ENCODE measurements at regions not wholly inside any gene's neighbourhood (a gene's known extent, or its start where the extent isn't known, plus 50 kb on each side); places are given as distances from the start of the nearest gene placed in this dataset.

DNA sequence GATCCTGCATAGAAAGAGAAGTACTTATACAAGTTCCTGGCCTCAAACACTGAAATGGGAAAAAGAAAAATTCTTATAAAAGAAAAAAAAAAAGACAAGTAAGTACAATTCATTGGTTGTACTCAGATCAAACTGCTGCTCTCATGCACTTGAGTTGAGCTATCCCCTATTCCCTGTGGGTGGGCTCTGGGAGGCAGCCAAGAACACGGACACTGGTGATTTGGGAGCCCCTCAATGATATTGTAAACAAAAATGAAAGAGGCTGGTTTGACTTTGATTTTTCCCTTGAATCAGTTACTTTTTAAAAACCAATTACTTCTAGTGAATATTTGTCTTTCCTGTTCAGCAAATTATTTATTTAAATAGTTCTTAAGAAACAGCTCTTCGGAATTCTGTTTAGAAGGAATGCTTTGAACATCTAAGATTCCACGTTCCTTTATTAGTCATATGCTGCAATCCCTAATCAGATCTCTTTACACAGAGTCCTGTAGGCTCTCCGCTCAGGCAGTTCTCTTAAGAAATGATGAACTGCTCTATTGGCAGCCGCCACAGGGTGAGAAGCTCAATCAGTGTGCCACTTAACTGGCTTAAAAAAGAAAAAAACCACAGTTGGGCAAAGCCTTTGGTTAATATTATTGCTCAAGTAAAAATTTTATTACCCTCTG, 225.1 kb downstream of the TMEM182 start:
- Histone ChIP-seq H3K27me3 (ENCODE audit: insufficient read depth, low read length) (no peaks in the 10 kb centered on the region), H2BK12ac (ENCODE audit: insufficient read length, low read depth, low read length) (no peak overlapping the region), H3K18ac (ENCODE audit: insufficient read length, low read depth, low read length) (no peak overlapping the region), H3K4me2 (ENCODE audit: insufficient read depth, insufficient read length, low read length) (no peak overlapping the region), H2BK120ac (ENCODE audit: low read depth, low read length, poor library complexity, severe bottlenecking) (no peak overlapping the region), H2BK20ac (ENCODE audit: low read depth, low read length, poor library complexity, severe bottlenecking) (no peak overlapping the region), H4K8ac (replicated peaks; ENCODE audit: insufficient read length, low read depth, low read length) (no peak overlapping the region), H3K27ac (ENCODE audit: insufficient read length, low read depth, low read length) (no peak overlapping the region), H3K4me1 (ENCODE audit: insufficient read depth, low read length) (no peaks in the 10 kb centered on the region), H3K14ac (ENCODE audit: insufficient read depth, low read length) (no peak overlapping the region), H3K23ac (ENCODE audit: insufficient read length, low read depth, low read length) (no peak overlapping the region), H3T11ph (ENCODE audit: low read length) (no peak overlapping the region), H3K79me2 (ENCODE audit: insufficient read depth, low read length) (no peaks in the 10 kb centered on the region), H2BK5ac (ENCODE audit: insufficient read length, low read length) (no peak overlapping the region), H3K79me1 (ENCODE audit: insufficient read depth, low read depth, low read length, poor library complexity, severe bottlenecking) (no peaks in the 10 kb centered on the region), H3K23me2 (ENCODE audit: insufficient read length, low read depth, low read length, poor library complexity, severe bottlenecking) (no peaks in the 10 kb centered on the region), H2AK5ac (ENCODE audit: insufficient read length, low read length) (no peak overlapping the region), H2AFZ (ENCODE audit: low read length) (no peak overlapping the region), H4K5ac (ENCODE audit: insufficient read length, low read depth, low read length) (no peak overlapping the region), H2BK15ac (ENCODE audit: low read depth, low read length) (no peak overlapping the region), H3K9me3 (ENCODE audit: control insufficient read depth, low read depth, low read length) (no peaks in the 10 kb centered on the region), H3K9ac (ENCODE audit: extremely low read depth, insufficient read length, low read length) (no peak overlapping the region), H3K4ac (ENCODE audit: low read depth, low read length) (no peak overlapping the region), H4K91ac (ENCODE audit: insufficient read length, low read depth, low read length) (no peak overlapping the region), H3K56ac (ENCODE audit: insufficient read length, low read depth, low read length) (no peak overlapping the region), H4K20me1 (ENCODE audit: control insufficient read depth, insufficient read depth, insufficient read length) (no peaks in the 10 kb centered on the region)
- no peak for DNase-seq
- WGBS (ENCODE audit: extremely low coverage, insufficient read length, low lambda C conversion rate): no CpG with 5 or more reads among the region's 5 CpGs
- H3K9me3 Mint-ChIP-seq: no peaks in the 10 kb centered on the region
- no peak overlapping the region for H3K4me3 Mint-ChIP-seq
- H3K27me3 Mint-ChIP-seq (ENCODE audit: low read depth): peaks cover 2% of the 10 kb centered on the region; the same call in 1 of the 2 replicates
- H3K4me1 Mint-ChIP-seq: no peaks in the 10 kb centered on the region; a peak in 1 of 4 replicates
- H3K36me3 Mint-ChIP-seq (ENCODE audit: insufficient read depth in 1 of 3, low read depth in 3 of 3): no peaks in the 10 kb centered on the region
- TF ChIP-seq, protein P1, sequence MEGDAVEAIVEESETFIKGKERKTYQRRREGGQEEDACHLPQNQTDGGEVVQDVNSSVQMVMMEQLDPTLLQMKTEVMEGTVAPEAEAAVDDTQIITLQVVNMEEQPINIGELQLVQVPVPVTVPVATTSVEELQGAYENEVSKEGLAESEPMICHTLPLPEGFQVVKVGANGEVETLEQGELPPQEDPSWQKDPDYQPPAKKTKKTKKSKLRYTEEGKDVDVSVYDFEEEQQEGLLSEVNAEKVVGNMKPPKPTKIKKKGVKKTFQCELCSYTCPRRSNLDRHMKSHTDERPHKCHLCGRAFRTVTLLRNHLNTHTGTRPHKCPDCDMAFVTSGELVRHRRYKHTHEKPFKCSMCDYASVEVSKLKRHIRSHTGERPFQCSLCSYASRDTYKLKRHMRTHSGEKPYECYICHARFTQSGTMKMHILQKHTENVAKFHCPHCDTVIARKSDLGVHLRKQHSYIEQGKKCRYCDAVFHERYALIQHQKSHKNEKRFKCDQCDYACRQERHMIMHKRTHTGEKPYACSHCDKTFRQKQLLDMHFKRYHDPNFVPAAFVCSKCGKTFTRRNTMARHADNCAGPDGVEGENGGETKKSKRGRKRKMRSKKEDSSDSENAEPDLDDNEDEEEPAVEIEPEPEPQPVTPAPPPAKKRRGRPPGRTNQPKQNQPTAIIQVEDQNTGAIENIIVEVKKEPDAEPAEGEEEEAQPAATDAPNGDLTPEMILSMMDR (conservative IDR thresholded peaks at IDR 0.05): no peak
- H3K27ac Mint-ChIP-seq: no peak overlapping the region

Data from H9 (cell line).